BLaER1 (cell line): ENCODE measurements at regions not wholly inside any gene's neighbourhood (a gene's known extent, or its start where the extent isn't known, plus 50 kb on each side); places are given as distances from the start of the nearest gene placed in this dataset.

ENCODE experiments used
- H3K27ac ChIP-seq: shearing (Covaris generic); formaldehyde crosslinking; 2 replicates; pipeline ENCODE4 v1.8.1; 2022
- H3K27me3 ChIP-seq: shearing (Covaris generic); formaldehyde crosslinking; 2 replicates; pipeline ENCODE4 v1.8.1; 2022
- H3K36me3 ChIP-seq: shearing (Covaris generic); formaldehyde crosslinking; 2 replicates; pipeline ENCODE4 v1.8.1; 2022
- H3K4me1 ChIP-seq: shearing (Covaris generic); formaldehyde crosslinking; 2 replicates; pipeline ENCODE4 v1.8.1; 2022
- H3K4me2 ChIP-seq: shearing (Covaris generic); formaldehyde crosslinking; 2 replicates; pipeline ENCODE4 v1.8.1; 2022
- H3K4me3 ChIP-seq: shearing (Covaris generic); formaldehyde crosslinking; 2 replicates; pipeline ENCODE4 v1.8.1; 2022
- H3K9ac ChIP-seq: shearing (Covaris generic); formaldehyde crosslinking; 2 replicates; pipeline ENCODE4 v1.8.1; 2022
- H3K9me3 ChIP-seq: shearing (Covaris generic); formaldehyde crosslinking; 2 replicates; pipeline ENCODE4 v1.8.1; 2022
- H4K20me1 ChIP-seq: shearing (Covaris generic); formaldehyde crosslinking; 2 replicates; pipeline ENCODE4 v1.8.1; 2022
- Cebpa-rat ChIP-seq: shearing (Covaris generic); IDR thresholded peaks from 2 replicates; pipeline ENCODE4 v1.8.1; 2022

DNA sequence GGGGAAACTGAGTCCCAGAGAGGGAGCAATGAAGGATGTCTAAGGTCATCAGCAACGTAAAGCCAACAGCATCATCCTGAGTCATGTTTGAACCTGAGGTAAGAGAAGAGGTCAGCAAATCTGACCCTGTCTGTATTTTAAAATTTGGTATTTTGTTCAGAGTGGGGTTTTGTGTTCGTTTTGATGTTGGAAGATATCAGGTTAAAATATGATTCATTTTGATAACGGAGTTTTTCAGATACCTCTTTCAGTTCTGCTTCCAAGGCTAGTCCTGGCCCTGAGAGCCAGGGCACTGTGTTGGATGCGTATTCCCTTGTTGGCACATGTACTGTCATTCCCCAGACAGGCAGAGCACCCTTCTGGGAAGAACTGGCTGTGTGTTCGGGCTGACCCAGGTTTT lies 291.0 kb downstream of the NSG2 start:
- Histone ChIP-seq H4K20me1 (no peaks in the 10 kb centered on the region), H3K9me3 (no peaks in the 10 kb centered on the region), H3K36me3 (no peaks in the 10 kb centered on the region), H3K4me2 (no peak overlapping the region), H3K4me3 (no peak overlapping the region), H3K9ac (no peak overlapping the region), H3K4me1 (no peaks in the 10 kb centered on the region), H3K27ac (no peak overlapping the region), H3K27me3 (peaks cover 30% of the 10 kb centered on the region)
- TF ChIP-seq Cebpa-rat = no peak

DNA sequence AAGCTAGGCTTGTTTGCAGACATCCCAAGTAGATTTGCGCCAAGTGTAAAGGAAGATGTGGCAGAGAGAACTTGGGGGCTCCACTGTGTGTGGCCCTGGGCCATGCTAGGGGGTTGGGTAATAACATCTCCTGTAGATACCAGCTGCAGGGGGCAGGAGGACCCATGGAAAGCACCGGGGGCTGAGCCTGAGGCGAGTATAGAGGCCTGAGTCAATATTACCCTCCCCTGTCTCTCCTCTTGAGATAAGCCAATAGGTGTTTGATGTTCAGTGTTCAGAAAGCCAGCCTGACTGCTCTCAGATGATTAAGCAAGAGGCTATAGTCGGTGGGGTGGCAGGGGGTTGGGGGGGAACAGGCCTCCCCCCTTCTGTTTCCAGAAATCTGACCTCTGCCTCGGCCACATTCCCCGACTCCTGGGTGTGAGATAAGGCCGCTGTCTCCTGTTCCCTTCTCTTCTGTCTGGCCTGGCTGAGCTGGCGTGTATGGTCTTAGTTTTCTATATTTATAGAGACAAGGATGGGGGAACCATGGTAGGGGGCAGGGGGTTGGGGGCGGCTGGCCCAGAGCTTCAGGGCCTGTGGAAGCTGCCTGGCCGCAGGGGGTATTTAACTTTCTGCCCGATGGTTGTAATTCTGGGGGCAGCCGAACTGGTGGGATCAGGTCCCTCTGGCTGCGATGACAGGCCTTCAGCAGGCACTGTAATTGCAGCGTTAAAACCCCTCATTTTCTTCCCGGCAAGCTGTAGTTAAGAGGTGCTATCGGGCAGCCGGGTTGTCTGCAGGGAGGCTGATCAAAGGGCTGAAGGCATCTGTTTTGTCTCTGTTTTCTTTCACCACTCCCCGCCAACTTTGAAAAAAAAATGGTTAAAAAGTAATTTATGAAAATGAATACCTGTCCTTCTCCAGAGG lies 292.0 kb downstream of the NSG2 start:
- Histone ChIP-seq H3K4me1 (no peaks in the 10 kb centered on the region), H3K4me3 (no peak overlapping the region), H3K9me3 (no peaks in the 10 kb centered on the region), H3K9ac (no peak overlapping the region), H3K4me2 (no peak overlapping the region), H3K27ac (no peak overlapping the region), H4K20me1 (no peaks in the 10 kb centered on the region), H3K27me3 (peaks cover 30% of the 10 kb centered on the region), H3K36me3 (no peaks in the 10 kb centered on the region)
- no peak for TF ChIP-seq Cebpa-rat

- Histone ChIP-seq H3K9ac (no peak overlapping the region), H4K20me1 (no peaks in the 10 kb centered on the region), H3K27ac (no peak overlapping the region), H3K36me3 (no peaks in the 10 kb centered on the region), H3K4me3 (no peak overlapping the region), H3K4me2 (no peak overlapping the region), H3K4me1 (no peaks in the 10 kb centered on the region), H3K9me3 (no peaks in the 10 kb centered on the region), H3K27me3 (peaks cover 30% of the 10 kb centered on the region)
- TF ChIP-seq Cebpa-rat = no peak
Observed at GRCh38 chr5:174338185-174339010, 292.9 kb downstream of the NSG2 start.

DNA sequence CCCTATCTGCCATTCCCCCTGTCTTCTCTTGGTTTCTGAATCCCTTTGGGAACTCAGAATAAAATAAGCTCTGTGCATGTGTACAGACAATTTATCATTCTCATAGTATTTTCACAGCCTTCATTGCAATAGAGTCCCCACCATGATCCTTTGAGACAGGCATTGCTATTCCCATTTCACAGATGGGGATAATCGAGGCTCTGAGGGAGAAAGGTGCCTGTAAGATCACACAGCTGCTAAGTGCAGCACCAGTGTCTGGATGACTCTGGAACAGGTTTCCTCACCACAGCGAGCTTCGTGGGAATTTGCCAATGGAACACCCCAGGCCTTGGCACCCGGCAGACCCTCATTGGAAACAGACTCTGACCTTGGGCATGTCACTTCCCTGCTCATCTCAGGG lies 293.6 kb downstream of the NSG2 start:
- Histone ChIP-seq H3K4me2 (no peak overlapping the region), H3K36me3 (no peaks in the 10 kb centered on the region), H3K27me3 (peaks cover 30% of the 10 kb centered on the region), H3K27ac (no peak overlapping the region), H3K9me3 (no peaks in the 10 kb centered on the region), H3K9ac (no peak overlapping the region), H3K4me3 (no peak overlapping the region), H3K4me1 (no peaks in the 10 kb centered on the region), H4K20me1 (no peaks in the 10 kb centered on the region)
- TF ChIP-seq Cebpa-rat = no peak

DNA sequence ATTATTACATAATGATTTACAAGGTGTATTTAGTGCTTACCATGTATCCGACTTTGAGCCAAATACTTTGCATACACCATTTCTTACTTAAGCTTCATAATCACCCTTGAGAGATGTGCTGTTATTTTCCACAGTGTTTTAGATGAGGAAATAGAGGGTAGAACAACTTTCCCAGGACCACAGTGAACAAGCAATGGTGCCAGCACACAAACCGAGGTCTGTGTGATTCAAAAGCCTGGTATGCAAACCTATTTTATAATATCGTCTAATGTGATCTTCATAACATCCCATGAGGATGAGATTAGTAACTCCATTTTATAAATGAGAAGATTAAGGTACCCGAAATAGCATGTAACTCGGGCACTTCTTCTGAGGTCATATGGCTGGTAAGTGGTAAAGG lies 294.7 kb downstream of the NSG2 start:
- Histone ChIP-seq H3K36me3 (no peaks in the 10 kb centered on the region), H3K4me3 (no peak overlapping the region), H3K4me1 (no peaks in the 10 kb centered on the region), H4K20me1 (no peaks in the 10 kb centered on the region), H3K4me2 (no peak overlapping the region), H3K27me3 (peaks cover 30% of the 10 kb centered on the region), H3K9me3 (no peaks in the 10 kb centered on the region), H3K9ac (no peak overlapping the region), H3K27ac (no peak overlapping the region)
- no peak for TF ChIP-seq Cebpa-rat

DNA sequence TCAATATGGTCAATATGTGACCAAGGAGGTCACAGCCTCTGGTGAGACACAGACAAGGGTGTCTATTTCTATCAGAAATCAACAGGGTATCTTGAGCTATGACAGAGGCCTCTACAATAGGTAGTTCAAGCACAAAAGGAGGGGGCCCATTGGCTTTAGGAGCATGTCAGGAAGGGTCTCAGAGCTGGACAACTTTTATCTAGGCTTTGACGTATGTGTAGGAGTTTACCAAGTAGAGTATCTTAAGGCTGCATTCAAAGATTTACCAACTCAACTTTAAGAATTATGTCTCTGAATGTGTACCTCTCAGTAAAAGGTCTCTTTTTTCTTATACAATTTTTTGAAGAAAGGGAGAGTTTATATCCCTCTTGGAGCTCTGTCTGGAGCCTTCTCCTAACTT lies 297.2 kb downstream of the NSG2 start:
- no peak overlapping the region for H3K9ac ChIP-seq

DNA sequence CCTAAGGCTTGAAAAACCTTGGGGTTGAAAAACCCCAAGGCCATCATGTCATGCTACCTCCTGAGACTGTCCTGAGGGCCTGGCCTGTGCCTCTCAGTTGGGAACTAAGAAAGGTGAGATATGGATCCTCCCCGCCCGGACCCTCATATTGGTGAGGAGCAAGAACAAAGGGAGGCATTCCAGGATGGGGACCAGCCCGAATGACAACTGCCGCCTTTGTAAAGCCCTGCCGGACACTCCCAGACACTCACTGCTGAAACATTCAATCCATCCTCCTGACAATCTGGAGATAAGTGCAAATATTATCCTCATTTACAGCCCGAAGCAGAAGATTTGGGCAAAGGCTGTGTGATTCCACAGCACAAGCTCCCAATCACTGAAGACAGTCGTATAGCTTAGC lies 298.3 kb downstream of the NSG2 start:
- Histone ChIP-seq H3K36me3 (no peaks in the 10 kb centered on the region), H3K27ac (no peak overlapping the region), H3K9me3 (no peaks in the 10 kb centered on the region), H3K9ac (no peak overlapping the region), H4K20me1 (no peaks in the 10 kb centered on the region), H3K4me2 (no peak overlapping the region), H3K4me3 (no peak overlapping the region), H3K27me3 (peaks cover 9% of the 10 kb centered on the region), H3K4me1 (no peaks in the 10 kb centered on the region)
- no peak for TF ChIP-seq Cebpa-rat

More for the DNA sequence above, 297.2 kb downstream of the NSG2 start:
- Histone ChIP-seq H3K4me2 (no peak overlapping the region), H3K4me3 (no peak overlapping the region), H4K20me1 (no peaks in the 10 kb centered on the region), H3K36me3 (no peaks in the 10 kb centered on the region), H3K27me3 (peaks cover 20% of the 10 kb centered on the region), H3K9me3 (no peaks in the 10 kb centered on the region), H3K4me1 (no peaks in the 10 kb centered on the region), H3K27ac (no peak overlapping the region)
- TF ChIP-seq Cebpa-rat = no peak

DNA sequence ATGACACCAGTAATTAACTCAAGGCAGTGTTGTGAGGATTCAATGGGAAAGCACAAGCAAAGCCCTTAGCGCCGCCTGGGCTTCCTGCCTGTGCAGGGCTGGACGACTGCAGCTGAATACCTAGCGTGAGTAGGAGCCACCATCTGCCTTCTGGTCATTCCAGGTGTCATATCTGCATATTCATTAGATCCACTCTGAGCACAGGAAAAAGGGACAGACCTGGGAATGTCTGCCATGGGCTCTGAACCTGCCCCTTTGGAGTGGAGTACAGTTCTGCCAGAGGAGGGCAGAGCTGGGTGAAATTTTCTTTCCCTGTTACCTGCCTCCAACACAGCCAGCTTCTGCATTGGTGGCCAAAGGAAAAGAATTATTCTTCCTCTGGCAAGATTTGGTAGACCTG lies 298.8 kb downstream of the NSG2 start:
- Histone ChIP-seq H3K9ac (no peak overlapping the region), H3K9me3 (no peaks in the 10 kb centered on the region), H4K20me1 (no peaks in the 10 kb centered on the region), H3K36me3 (no peaks in the 10 kb centered on the region), H3K27ac (no peak overlapping the region), H3K4me1 (no peaks in the 10 kb centered on the region), H3K4me3 (no peak overlapping the region), H3K27me3 (peaks cover 4% of the 10 kb centered on the region; the same call in 1 of the 2 replicates), H3K4me2 (no peak overlapping the region)
- no peak for TF ChIP-seq Cebpa-rat

GRCh38 chr5:174347183-174347582 lies 301.7 kb downstream of the NSG2 start:
- H4K20me1 ChIP-seq = no peaks in the 10 kb centered on the region

More at GRCh38 chr5:174347183-174347582, 301.7 kb downstream of the NSG2 start:
- no peaks in the 10 kb centered on the region for H3K9me3 ChIP-seq
- no peaks in the 10 kb centered on the region for H3K27me3 ChIP-seq
- no peak overlapping the region for H3K4me2 ChIP-seq
- no peaks in the 10 kb centered on the region for H3K4me1 ChIP-seq
- TF ChIP-seq Cebpa-rat = no peak
- H3K4me3 ChIP-seq = no peak overlapping the region
- no peaks in the 10 kb centered on the region for H3K36me3 ChIP-seq
- H3K9ac ChIP-seq = no peak overlapping the region
- no peak overlapping the region for H3K27ac ChIP-seq
